Calu3 (cell line): ENCODE measurements at regions not wholly inside any gene's neighbourhood (a gene's known extent, or its start where the extent isn't known, plus 50 kb on each side); places are given as distances from the start of the nearest gene placed in this dataset.

Source experiments
- BruUV-seq: library from RNA; stranded (reverse); fragments of 400-500 nt; replicated peaks from 2 replicates; lab custom pipeline; 2021; lab: Mats Ljungman, UMichigan
- CTCF ChIA-PET: fragments of 300-600 bp; sonication (Branson Sonifier 250); formaldehyde crosslinking; loops from one replicate; lab custom pipeline; 2022; ENCODE audit warnings: antibody characterized with exemption; lab: Charles Lee
- DNase-seq: peaks from one replicate; pipeline ENCODE4 v3.0.0; 2022
- H3K27ac Mint-ChIP-seq: one replicate; pipeline ENCODE4 v1.8.0; 2022; ENCODE audit warnings: mixed read lengths; ENCODE audit not compliant: unreplicated experiment
- H3K27me3 Mint-ChIP-seq: one replicate; pipeline ENCODE4 v1.8.0; 2022; ENCODE audit warnings: mixed read lengths; ENCODE audit not compliant: unreplicated experiment
- H3K36me3 Mint-ChIP-seq: one replicate; pipeline ENCODE4 v1.8.0; 2022; ENCODE audit warnings: mild to moderate bottlenecking, moderate library complexity, mixed read lengths; ENCODE audit not compliant: insufficient read depth, unreplicated experiment
- H3K4me1 Mint-ChIP-seq: one replicate; pipeline ENCODE4 v1.8.0; 2022; ENCODE audit warnings: mild to moderate bottlenecking, low read depth, mixed read lengths; ENCODE audit not compliant: unreplicated experiment
- H3K4me3 Mint-ChIP-seq: one replicate; pipeline ENCODE4 v1.8.0; 2022; ENCODE audit warnings: mild to moderate bottlenecking, low read depth, moderate library complexity, mixed read lengths; ENCODE audit not compliant: unreplicated experiment
- H3K9me3 Mint-ChIP-seq: one replicate; pipeline ENCODE4 v1.8.0; 2022; ENCODE audit warnings: low read depth, mixed read lengths; ENCODE audit not compliant: unreplicated experiment
- intact Hi-C: fragments of 100-400 bp; cut with micrococcal nuclease; formaldehyde crosslinking; loops from one replicate; pipeline ENCODE4 v1.10.0; 2022; ENCODE audit not compliant: unreplicated experiment
- TF ChIP-seq, protein P1 (sequence below): fragments of 200-600 bp; IDR thresholded peaks from one replicate; pipeline ENCODE4 v1.8.0; 2022; ENCODE audit warnings: antibody characterized with exemption; ENCODE audit not compliant: unreplicated experiment

- no peaks in the 10 kb centered on the region for H3K36me3 Mint-ChIP-seq
- no peaks in the 10 kb centered on the region for H3K27me3 Mint-ChIP-seq
- TF ChIP-seq, protein P1, sequence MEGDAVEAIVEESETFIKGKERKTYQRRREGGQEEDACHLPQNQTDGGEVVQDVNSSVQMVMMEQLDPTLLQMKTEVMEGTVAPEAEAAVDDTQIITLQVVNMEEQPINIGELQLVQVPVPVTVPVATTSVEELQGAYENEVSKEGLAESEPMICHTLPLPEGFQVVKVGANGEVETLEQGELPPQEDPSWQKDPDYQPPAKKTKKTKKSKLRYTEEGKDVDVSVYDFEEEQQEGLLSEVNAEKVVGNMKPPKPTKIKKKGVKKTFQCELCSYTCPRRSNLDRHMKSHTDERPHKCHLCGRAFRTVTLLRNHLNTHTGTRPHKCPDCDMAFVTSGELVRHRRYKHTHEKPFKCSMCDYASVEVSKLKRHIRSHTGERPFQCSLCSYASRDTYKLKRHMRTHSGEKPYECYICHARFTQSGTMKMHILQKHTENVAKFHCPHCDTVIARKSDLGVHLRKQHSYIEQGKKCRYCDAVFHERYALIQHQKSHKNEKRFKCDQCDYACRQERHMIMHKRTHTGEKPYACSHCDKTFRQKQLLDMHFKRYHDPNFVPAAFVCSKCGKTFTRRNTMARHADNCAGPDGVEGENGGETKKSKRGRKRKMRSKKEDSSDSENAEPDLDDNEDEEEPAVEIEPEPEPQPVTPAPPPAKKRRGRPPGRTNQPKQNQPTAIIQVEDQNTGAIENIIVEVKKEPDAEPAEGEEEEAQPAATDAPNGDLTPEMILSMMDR, result no peak
- no peak overlapping the region for H3K27ac Mint-ChIP-seq
- DNase-seq, result no peak
- H3K4me3 Mint-ChIP-seq, result no peak overlapping the region
- peaks cover 6% of the 10 kb centered on the region for H3K4me1 Mint-ChIP-seq
- intact Hi-C loops, result no loop called here
- no peaks in the 10 kb centered on the region for H3K9me3 Mint-ChIP-seq
- no TSS peak for BruUV-seq
- CTCF ChIA-PET, result no interaction called here
These were observed 110.2 kb upstream of the TNRC6C start for GRCh38 chr17:77848257-77848656.

- Mint-ChIP-seq H3K4me3 (no peak overlapping the region), H3K27me3 (peaks cover 1% of the 10 kb centered on the region), H3K36me3 (no peaks in the 10 kb centered on the region), H3K27ac (no peak overlapping the region), H3K9me3 (no peaks in the 10 kb centered on the region), H3K4me1 (no peaks in the 10 kb centered on the region)
- TF ChIP-seq, protein P1, result no peak
- CTCF ChIA-PET, result no interaction called here
- intact Hi-C loops, result no loop called here
- DNase-seq, result no peak
- BruUV-seq, result no TSS peak
These were observed 109.3 kb upstream of the TNRC6C start for GRCh38 chr17:77849239-77849638.

DNA sequence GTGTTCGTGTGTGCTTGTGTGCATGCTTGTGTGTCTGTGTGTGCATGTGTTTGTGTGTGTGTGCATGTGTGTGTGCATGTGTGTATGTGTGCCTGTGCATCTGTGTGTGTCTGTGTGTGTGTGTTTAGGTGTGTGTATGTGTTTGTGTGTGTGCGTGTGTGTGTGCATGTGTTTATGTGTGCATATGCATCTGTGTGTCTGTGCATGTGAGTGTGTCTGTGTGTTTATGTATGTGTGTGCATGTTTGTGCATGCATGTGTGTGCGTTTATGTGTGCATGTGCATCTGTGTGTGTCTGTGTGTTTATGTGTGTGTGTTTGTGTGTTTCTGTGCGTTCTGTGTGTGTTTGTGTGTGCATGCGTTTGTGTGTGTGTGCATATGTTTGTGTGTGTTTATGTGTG, 106.6 kb upstream of the TNRC6C start:
- intact Hi-C loops, result no loop called here
- peaks cover 13% of the 10 kb centered on the region for H3K27me3 Mint-ChIP-seq
- no peaks in the 10 kb centered on the region for H3K4me1 Mint-ChIP-seq
- no peak overlapping the region for H3K27ac Mint-ChIP-seq
- CTCF ChIA-PET, result no interaction called here
- no peak for DNase-seq
- H3K36me3 Mint-ChIP-seq, result no peaks in the 10 kb centered on the region
- TF ChIP-seq, protein P1, result no peak
- no peak overlapping the region for H3K4me3 Mint-ChIP-seq
- no peaks in the 10 kb centered on the region for H3K9me3 Mint-ChIP-seq
- no TSS peak for BruUV-seq

DNA sequence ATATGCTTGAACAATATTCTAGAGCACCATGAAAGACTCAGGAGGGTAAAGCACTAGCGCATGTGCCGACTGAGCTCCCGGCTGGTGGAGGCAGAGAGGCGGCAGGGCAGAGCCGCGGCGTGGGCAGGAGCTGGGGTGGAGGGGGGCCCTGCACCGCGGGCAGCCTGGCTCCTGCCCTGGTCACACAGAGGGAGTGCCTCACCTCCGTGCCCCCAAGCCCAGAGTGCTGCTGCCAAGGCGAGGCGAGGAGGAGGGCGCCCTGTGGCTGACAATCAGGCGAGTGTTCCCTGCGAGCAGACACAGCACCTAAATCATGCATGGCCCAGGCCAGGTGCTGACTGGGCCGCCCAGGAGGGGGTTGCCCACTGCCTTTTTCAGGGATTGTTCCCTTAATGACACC, 105.8 kb upstream of the TNRC6C start:
- H3K27ac Mint-ChIP-seq, result no peak overlapping the region
- H3K4me1 Mint-ChIP-seq, result peaks cover 7% of the 10 kb centered on the region
- TF ChIP-seq, protein P1, result no peak
- peaks cover 21% of the 10 kb centered on the region for H3K27me3 Mint-ChIP-seq
- DNase-seq, result no peak
- no peaks in the 10 kb centered on the region for H3K36me3 Mint-ChIP-seq
- intact Hi-C loops, result no loop called here
- no peak overlapping the region for H3K4me3 Mint-ChIP-seq
- CTCF ChIA-PET, result interaction anchor here (0.5 kb wide), 1 partner anchor 1237 kb away, joined by 3 read pairs; no protein-coding TSS in a partner anchor
- H3K9me3 Mint-ChIP-seq, result no peaks in the 10 kb centered on the region
- no TSS peak for BruUV-seq
